ENCODE measurements at regions not wholly inside any gene's neighbourhood (a gene's known extent, or its start where the extent isn't known, plus 50 kb on each side); places are given as distances from the start of the nearest gene placed in this dataset.

DNA sequence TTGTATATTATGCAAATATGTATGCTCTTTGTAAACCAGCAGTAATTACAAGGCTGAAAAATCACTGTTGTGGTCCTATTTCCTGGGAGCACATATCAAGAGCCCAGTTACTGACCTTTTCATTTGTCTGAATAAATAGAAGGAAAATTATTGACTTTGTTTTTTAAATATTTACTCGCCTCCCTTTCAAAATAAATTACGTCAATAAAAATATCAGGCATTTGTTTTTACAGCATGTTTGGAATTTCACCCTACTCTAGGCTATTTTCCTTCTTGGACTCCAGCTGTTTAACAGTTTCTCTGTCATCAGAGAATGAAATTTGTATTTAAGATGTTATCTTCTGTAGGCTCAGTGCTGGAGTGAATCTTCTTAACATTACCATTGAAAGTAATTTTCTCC, 59.9 kb upstream of the LRATD1 start:
- FAIRE-seq (no peak), DNase-seq (ENCODE audit: insufficient read length, low spot score) (no peak)
- TF ChIP-seq, protein P1, sequence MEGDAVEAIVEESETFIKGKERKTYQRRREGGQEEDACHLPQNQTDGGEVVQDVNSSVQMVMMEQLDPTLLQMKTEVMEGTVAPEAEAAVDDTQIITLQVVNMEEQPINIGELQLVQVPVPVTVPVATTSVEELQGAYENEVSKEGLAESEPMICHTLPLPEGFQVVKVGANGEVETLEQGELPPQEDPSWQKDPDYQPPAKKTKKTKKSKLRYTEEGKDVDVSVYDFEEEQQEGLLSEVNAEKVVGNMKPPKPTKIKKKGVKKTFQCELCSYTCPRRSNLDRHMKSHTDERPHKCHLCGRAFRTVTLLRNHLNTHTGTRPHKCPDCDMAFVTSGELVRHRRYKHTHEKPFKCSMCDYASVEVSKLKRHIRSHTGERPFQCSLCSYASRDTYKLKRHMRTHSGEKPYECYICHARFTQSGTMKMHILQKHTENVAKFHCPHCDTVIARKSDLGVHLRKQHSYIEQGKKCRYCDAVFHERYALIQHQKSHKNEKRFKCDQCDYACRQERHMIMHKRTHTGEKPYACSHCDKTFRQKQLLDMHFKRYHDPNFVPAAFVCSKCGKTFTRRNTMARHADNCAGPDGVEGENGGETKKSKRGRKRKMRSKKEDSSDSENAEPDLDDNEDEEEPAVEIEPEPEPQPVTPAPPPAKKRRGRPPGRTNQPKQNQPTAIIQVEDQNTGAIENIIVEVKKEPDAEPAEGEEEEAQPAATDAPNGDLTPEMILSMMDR (IDR thresholded peaks at IDR 0.05; ENCODE audit: insufficient read depth, missing control alignments): no peak

- DNase-seq (ENCODE audit: insufficient read length, low spot score) (no peak), FAIRE-seq (no peak)
- TF ChIP-seq, protein P1 (IDR thresholded peaks at IDR 0.05; ENCODE audit: insufficient read depth, missing control alignments): no peak
These were observed 54.7 kb upstream of the LRATD1 start for GRCh38 chr2:14577843-14578242.

Measured in D721Med (cell line).